GM18867 (cell line): ENCODE measurements at regions not wholly inside any gene's neighbourhood (a gene's known extent, or its start where the extent isn't known, plus 50 kb on each side); places are given as distances from the start of the nearest gene placed in this dataset.

ENCODE experiments used
- ATAC-seq: cut with Tn5 transposase; IDR thresholded peaks from one replicate; pipeline ENCODE4 v1.9.1; 2021; ENCODE audit warnings: mild to moderate bottlenecking, moderate library complexity; ENCODE audit not compliant: unreplicated experiment

DNA sequence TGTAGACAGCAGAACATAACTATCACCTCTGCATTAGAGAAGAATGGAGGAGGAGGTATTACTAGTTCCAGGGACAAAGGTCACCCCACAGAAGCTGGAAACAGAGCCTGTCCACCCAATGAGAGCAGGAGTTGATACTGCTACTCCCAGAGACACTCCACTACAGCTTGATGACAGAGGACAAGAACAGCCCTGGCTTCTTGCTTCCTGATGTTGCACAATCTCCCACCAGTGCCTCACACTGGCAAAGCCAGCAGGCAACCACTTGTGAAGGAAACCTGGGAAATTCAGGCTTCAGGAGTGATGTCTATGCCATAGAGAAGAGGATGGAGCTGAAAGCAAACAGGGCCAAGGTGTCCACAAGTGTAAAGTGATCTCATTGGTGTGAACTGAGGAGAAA is 78.0 kb upstream of the POU1F1 start:
- ATAC-seq = no peak

DNA sequence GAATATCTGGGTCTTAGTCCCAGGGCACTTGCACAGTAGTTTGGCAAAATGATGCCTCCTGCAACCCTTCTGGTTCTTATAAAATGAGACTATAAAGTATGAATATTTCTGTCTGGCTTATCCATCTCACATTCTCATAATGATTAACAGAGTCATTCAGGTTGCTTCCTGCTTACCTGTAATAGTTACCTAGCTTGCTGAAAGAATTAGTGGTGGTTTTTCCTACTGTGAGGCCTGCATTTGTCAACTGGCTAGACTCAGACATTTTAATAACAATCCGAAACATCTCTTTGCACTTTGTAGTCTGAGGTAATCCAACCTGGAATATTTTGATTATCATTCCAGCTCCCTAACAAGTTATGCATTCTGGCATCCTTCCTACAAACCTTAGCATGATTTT is 75.6 kb upstream of the POU1F1 start:
- no peak for ATAC-seq

DNA sequence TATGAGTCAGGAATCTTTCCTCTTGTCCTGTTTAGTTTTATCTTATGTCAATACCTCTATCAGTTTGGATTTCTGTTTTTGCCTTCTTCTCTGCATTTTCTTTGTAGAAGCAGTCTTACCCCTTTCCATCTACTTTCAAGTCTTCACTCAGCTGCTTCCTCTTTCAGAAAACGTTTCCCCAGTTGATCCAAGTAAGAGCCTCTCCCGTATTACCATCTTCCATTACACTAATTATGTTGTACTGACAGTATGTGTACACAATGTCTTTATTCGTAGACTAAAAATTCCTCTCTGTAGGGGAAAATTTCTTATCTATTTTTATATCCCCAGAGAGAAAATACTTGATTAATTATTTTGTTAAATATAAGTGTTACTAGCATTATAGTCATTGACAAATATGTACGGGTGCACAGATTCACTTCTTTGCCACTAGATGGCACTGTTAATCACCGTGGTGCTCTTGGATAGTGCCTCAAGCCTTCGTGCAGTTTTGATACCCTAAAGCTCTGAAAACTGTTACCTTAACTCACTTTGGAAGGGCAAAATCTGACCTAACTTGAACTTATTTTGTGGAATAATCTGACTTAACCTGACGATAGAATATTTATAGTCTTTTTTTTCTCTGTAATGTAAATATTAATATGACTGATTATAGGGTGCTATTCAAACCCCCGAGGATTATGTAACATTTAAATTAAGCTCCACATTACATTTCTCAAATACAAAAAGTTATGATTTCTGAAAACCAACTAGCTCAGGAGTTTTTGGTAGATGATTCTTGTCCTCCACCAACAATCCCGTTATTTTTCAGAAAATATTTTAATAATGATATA is 74.2 kb upstream of the POU1F1 start:
- peak; percentile 96 for ATAC-seq

DNA sequence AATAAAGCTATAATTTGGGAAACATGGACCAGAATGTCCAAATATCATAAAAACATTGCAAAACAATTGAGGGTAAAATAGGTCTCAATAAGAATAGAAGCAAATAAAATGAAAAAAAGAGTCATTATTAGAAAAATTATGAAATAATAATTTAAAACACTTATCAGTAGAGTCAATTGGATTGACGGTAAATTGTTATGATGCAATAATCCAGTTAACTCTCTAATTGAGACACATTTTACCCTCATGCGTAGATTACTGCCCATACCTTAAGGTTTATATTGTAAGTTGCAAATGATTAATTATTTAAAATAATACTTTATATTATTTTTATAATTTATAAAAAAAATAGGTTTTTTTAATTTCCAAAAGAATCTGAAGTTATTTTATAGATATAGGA is 73.4 kb upstream of the POU1F1 start:
- no peak for ATAC-seq

DNA sequence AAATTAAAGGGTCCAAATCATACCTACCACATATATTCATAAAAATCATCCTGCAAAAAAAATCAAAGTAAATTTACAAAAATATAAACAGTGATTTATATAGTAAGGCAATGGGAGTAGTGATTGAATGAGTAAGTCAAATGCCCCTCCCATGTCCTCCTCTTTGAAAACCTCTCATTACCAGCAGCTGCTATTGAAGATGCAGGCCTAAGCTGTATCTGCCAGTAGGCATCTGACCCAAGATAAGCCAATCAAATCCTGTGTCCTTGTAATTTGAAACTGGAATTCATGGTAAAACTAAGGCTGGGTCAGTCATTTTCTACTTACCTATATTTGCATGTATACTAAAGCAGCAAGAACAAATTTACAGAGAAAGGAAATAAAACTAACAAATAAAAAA is 60.4 kb upstream of the POU1F1 start:
- ATAC-seq = no peak

DNA sequence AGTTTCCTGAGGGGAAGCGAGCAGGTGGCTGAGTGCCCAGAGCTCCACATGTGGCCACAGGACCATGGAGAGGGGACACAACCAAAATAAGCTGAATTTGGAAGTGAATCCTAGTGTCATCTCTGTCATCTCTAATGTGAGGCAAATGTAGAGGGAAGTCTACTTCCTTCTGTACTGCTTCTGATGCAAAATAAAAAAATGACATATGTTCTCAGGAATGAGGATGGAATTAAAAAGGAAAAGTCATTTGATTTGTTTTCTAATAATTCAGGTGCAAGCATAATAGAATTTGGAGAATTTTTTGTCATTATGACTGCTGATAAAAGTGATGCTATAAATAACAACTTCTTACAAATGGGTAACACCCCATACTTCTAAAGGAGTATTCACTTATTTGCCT is 59.5 kb upstream of the POU1F1 start:
- no peak for ATAC-seq

DNA sequence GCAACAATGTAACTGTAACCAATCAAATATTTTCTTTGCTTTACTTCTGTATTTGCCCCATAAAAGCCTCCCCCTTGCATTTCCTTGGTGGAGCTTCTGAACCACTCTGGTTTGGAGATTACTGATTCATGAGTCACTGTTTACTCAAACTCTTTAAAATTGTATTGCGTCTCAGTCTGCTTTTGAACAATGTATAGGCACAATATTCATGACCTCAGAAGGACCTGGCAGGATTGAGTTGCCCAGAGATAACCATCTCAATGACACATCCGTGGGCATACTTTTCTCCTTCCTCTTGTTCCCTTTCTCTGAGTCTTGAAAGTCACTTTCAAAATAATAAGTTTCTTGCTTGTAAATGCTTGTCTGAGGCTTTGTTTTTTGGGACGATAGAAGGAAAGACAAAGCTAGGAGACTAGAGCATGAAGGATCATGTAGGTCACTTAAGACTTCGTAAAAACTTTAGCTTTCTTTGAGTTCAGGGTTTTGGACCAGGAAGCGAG is 57.1 kb upstream of the POU1F1 start:
- peak; percentile 52 for ATAC-seq

DNA sequence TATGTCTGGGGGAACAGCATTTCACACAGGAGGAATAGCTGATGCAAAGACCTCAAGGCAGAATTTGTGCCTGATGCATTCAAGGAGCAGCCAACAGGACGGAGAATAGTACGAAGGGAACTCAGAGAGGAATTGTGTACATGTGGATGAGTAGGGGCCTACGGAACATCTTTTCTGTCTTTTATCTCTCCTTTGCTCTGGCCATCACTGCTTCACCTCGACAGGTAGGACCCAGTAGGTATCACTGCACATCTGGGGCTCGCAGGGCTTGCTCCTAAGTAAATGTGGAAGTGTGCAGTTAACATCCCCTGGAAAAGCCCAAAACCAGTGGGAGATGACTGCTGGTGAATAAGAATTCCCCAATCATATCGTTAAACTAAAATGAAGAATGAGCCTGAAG is 56.4 kb upstream of the POU1F1 start:
- no peak for ATAC-seq

DNA sequence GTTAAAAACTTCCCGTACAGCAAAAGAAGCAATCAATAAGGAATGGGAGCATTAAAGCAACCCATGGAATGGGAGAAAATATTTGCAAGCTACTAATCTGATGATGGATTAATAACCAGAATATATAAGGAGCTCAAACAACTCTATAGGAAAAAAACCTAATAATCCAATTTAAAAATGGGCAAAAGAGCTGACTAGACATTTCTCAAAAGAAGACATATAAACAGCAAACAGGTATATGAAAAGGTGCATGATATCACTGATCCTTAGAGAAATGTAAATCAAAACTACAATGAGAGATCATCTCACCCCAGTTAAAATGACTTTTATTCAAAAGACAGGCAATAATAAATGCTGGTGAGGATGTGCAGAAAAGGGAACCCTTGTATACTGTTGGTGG is 52.7 kb upstream of the POU1F1 start:
- ATAC-seq = no peak
